ENCODE measurements at regions not wholly inside any gene's neighbourhood (a gene's known extent, or its start where the extent isn't known, plus 50 kb on each side); places are given as distances from the start of the nearest gene placed in this dataset.

DNA sequence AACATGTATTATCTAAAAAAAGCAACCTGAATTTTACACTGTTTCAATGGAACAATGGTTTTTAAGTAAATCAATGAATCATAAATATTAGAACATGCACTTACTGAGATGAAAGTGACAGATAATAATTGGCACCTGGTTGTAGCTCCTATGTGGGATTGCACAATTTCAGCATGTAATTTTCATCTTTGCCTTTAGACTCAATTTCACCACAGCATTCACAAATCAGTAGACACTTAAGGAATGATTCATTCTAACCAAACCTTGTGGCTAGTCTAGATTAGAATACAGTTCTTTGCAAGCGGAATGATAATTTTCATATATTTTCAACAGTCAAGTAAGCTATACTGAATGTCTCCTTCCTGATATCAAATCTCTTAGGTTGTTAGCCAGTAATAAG lies 853.4 kb downstream of the KCNT2 start:
- Histone ChIP-seq H3K9ac (replicated peaks; ENCODE audit: extremely low read depth, insufficient read depth, low read length) (no peak overlapping the region), H3K27ac (ENCODE audit: insufficient read depth, low read depth, low read length) (no peak overlapping the region), H3K9me1 (replicated peaks; ENCODE audit: control insufficient read depth, extremely low read depth, insufficient read depth, low read length) (no peaks in the 10 kb centered on the region), H3K36me3 (ENCODE audit: control insufficient read depth in 2 of 2, extremely low read depth in 1 of 2, insufficient read depth in 2 of 2, low read length in 2 of 2) (no peaks in the 10 kb centered on the region), H4K20me1 (replicated peaks; ENCODE audit: control insufficient read depth, extremely low read depth, insufficient read depth, low read length) (no peaks in the 10 kb centered on the region), H3K9me3 (replicated peaks; ENCODE audit: control insufficient read depth, insufficient read depth, low read length) (no peaks in the 10 kb centered on the region), H3K4me1 (ENCODE audit: control insufficient read depth, extremely low read depth, insufficient read depth, low read length) (no peaks in the 10 kb centered on the region), H3K4me2 (ENCODE audit: insufficient read depth, low read length) (no peak overlapping the region), H3K4me3 (replicated peaks in 1 of 3; ENCODE audit: insufficient read depth in 1 of 3, low read depth in 1 of 3, low read length in 3 of 3) (no peak overlapping the region), H3K79me2 (ENCODE audit: control insufficient read depth, insufficient read depth, low read length) (no peaks in the 10 kb centered on the region), H2AFZ (ENCODE audit: low read depth, low read length) (no peak overlapping the region), H3K27me3 (ENCODE audit: control insufficient read depth in 2 of 2, insufficient read depth in 2 of 2, low read length in 2 of 2) (no peaks in the 10 kb centered on the region)
- intact Hi-C loops (cut with micrococcal nuclease) = no loop called here
- dilution Hi-C loops (cut with MboI; ENCODE audit: extremely low pct_ligation_motif_present, low sequenced_read_pairs) = no loop called here
- no TSS peak for BruUV-seq (replicated peaks)
- no peak for FAIRE-seq
- POLR2A ChIA-PET = no interaction called here
- CTCF ChIA-PET = no interaction called here
- no peak for DNase-seq (ENCODE audit: low read depth, low spot score)
- TF ChIP-seq JUN (IDR thresholded peaks at IDR 0.05; ENCODE audit: borderline replicate concordance, insufficient read depth, insufficient read length, low read depth) = no peak
- TF ChIP-seq GATA2 (IDR thresholded peaks at IDR 0.05; ENCODE audit: insufficient read depth, insufficient read length, low read depth, low read length) = no peak
- TF ChIP-seq, protein P1, sequence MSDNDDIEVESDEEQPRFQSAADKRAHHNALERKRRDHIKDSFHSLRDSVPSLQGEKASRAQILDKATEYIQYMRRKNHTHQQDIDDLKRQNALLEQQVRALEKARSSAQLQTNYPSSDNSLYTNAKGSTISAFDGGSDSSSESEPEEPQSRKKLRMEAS (IDR thresholded peaks at IDR 0.05; ENCODE audit: insufficient read depth, insufficient read length) = no peak
- TF ChIP-seq MYC (IDR thresholded peaks at IDR 0.05; ENCODE audit: low read depth, low read length) = no peak
- TF ChIP-seq POLR2AphosphoS5 (IDR thresholded peaks at IDR 0.05; ENCODE audit: insufficient read depth, low read depth, low read length) = no peak
- TF ChIP-seq FOS (IDR thresholded peaks at IDR 0.05; ENCODE audit: borderline replicate concordance, insufficient read depth, low read length) = no peak
- TF ChIP-seq EZH2 (IDR thresholded peaks at IDR 0.05; ENCODE audit: borderline replicate concordance, low read depth, low read length, severe bottlenecking) = no peak
- TF ChIP-seq, protein P2, sequence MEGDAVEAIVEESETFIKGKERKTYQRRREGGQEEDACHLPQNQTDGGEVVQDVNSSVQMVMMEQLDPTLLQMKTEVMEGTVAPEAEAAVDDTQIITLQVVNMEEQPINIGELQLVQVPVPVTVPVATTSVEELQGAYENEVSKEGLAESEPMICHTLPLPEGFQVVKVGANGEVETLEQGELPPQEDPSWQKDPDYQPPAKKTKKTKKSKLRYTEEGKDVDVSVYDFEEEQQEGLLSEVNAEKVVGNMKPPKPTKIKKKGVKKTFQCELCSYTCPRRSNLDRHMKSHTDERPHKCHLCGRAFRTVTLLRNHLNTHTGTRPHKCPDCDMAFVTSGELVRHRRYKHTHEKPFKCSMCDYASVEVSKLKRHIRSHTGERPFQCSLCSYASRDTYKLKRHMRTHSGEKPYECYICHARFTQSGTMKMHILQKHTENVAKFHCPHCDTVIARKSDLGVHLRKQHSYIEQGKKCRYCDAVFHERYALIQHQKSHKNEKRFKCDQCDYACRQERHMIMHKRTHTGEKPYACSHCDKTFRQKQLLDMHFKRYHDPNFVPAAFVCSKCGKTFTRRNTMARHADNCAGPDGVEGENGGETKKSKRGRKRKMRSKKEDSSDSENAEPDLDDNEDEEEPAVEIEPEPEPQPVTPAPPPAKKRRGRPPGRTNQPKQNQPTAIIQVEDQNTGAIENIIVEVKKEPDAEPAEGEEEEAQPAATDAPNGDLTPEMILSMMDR (IDR thresholded peaks at IDR 0.05; ENCODE audit: extremely low read depth in 1 of 2, insufficient read depth in 1 of 2, low read depth in 1 of 2, low read length in 2 of 2) = no peak
- no peak for TF ChIP-seq POLR2A (IDR thresholded peaks at IDR 0.05; ENCODE audit: low read depth, low read length)
